ENCODE measurements at regions not wholly inside any gene's neighbourhood (a gene's known extent, or its start where the extent isn't known, plus 50 kb on each side); places are given as distances from the start of the nearest gene placed in this dataset.

DNA sequence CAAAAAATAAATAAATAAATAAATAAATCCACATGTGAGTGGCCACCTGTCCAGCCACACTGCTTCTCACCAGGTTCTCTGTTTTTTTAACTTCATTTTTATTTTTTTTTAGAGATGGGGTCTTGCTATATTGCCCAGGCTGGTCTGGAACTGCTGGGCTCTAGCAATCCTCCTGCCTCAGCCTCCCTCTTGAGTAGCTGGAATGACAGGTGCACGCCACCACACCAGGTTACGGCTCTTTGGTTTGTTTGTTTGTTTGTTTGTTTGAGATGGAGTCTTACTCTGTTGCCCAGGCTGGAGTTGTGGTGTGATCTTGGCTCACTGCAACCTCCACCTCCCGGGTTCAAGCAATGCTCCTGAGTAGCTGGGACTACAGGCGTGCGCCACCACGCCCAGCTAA is 94.5 kb upstream of the CACNA1A start:
- no peak for DNase-seq

DNA sequence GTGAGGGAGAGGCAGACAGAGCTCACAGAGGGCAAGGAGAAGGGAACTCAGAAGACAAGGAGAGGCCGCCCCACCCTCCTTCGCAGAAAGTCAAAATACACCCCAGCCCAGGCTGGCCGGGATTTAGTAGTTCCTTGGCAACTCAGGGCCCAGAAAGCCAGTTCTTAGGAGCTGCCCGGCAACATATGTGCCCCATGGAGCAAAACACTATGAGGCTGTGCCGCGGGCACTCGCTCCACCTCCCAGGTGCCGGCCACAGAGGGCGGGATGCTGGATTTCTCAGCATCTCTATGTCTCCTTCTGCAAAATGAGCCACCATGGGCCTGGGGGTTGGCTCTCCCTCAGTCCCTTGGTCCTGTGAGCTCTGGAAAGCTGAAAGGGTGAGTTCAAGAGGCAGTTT is 93.8 kb upstream of the CACNA1A start:
- DNase-seq: no peak

DNA sequence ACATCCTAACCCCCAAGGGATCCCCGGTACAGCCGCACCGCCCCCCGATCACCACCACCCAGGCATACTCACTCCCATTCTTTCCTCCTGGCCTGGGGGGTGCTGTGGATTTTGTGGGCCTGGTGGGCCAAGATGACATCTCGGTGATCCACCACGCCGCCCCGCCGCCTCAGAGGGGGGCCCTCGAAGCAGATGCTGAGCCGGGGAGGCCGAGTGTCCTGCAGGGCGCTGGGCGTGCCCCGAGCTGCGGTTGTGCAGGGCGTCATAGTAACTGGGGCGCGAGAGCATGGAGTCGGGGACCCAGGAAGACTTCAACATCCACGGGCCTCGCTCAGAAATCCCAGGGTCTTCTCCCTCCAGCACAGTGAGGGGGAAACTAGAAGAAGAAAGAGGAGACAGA is 93.4 kb upstream of the CACNA1A start:
- no peak for DNase-seq

DNA sequence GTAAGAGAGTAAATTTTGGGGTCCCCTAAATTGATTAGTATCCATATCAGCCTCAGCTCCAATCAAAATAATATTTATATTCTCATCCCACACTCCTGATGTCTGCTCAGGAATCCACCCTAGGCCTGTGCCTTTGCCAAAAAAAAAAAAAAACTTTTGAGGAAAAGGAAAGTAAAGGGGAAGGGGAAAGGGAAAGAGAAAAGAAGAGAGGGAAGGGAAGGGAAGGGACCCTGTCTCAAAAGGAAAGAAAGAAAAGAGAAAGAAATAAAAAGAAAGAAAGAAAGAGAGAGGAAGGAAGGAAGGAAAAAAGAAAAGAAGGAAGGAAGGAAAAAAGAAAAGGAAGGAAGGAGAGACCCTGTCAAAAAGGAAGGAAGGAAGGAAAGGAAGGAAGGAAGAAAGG is 91.8 kb upstream of the CACNA1A start:
- DNase-seq: no peak

DNA sequence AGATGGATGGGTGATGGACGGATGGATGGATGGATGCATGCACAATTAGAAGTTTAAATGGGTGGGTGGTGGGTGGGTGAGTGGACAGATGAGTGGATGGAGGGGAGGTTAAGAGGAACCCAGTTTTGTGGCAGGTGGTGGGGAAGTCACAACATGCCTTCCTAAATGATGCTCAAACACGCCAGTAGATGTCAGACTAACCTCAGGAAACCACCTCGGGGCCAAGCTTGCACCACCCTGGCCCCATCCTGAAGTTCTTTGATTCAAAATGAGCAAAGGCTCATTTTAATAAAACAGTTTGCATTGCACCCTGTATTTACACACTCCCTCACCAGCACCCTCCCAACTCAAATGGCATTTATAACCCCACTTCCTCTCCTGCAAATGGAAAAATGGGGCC is 91.4 kb upstream of the CACNA1A start:
- DNase-seq: peak; percentile 37

DNA sequence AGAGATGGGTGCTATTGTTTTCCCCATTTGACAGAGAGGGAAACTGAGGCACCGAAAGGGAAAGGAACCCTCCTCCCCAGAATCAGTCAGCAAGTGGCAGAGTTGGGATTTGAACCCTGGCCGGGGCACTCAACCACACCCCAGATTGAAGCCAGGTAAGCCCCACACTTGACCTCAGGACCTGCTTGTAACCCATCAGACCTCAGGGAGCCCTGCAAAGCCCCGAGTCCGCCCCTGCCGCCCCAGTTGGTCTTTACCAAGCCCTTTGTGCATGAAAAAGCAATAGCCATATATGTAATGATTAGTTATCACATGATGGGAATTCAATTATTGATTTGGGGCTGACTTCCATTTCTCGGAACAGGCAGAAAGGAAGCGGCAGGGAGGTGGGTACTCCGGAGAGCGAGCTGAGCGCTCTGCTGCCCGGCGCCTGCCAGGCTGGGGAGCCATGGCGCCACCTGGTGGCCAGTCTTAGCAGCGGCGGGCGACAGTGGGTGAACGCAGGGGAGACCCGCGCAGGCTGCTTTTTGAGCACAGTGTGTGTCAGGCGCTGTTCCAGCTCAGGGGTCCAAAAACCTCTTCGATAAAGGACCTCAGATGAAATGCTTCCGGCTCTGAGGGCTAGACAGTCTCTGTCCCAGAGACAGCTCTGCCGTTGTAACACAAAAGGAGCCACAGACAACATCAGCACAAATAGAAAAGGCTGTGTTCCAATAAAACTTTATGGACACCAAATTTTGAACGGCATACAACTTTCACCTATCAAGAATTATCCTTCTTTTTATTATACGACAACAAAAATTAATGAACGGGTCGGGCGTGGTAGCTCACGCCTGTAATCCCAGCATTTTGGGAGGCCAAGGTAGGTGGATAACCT is 82.9 kb upstream of the CACNA1A start:
- peak; percentile 85 for DNase-seq

DNA sequence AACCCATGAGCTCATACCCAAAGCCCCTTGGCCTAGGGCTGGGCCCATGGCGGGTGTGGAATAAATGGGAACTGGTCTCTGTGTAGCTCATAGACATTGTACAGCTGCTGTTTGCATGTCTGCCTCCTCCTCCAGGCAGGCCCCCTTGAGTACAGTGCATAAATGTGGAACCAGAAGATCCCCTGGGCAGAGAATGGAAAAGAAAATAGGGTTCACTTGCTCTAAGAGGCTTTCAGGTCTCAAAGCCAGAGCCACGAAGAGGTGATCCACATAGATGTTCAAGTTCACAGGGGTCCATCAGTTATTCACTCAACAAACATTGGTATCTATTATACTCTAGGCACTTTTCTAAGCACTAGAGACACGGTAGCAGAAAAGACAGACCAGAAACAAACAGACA is 79.2 kb upstream of the CACNA1A start:
- DNase-seq: no peak

DNA sequence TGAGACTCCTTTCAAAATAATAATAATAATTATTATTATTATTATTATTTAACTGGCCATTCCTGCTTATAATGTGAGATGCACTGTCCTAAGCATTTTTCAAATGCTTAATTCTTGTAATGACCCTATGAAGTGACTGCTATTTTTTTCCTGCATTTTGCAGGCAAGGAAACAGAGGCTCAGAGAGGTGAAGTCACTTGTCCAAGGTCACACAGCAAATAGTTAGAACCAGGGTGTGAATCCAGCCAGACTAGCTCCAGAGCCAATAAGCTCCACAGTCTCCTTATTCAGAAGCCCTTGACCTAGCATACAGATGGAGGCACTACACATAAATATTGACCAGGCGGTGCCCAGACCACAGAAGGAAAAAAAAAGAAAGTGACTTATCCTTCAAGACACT is 77.5 kb upstream of the CACNA1A start:
- DNase-seq: no peak

DNA sequence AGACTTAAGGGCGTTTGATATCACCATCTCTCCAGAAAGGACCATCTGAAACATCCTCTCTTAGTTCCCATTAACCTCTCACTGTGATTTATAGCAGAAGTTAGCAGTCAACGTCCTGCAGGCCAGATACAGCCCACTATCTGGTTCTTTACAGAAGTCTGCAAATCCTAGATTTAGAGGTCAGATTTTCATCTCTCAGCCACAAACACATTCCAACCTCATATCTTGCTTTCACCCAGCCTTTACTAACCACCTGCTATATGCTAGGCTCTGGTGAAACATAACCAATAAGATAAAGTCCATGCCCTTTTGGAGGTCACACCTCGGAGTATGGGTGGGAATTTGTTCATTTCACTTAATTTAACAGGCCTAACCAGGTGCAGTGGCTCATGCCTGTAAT is 76.8 kb upstream of the CACNA1A start:
- no peak for DNase-seq

DNA sequence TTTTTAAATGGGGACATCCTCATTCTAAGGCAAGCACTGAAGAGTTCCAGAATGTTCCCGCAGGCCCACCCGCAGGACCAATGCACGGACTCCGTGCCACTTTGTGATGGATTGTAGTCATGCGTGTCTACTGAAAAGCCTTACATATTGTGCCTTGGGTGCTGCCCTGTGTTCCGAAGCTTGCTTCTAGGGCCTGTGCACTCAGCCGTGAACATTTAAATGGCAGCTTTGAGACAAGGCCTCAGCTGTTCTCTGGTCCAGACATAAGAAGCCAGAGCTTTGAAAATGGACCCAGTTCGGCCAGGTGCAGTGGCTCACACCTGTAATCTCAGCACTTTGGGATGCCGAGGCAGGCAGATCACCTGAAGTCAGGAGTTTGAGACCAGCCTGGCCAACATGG is 75.3 kb upstream of the CACNA1A start:
- DNase-seq: no peak

DNA sequence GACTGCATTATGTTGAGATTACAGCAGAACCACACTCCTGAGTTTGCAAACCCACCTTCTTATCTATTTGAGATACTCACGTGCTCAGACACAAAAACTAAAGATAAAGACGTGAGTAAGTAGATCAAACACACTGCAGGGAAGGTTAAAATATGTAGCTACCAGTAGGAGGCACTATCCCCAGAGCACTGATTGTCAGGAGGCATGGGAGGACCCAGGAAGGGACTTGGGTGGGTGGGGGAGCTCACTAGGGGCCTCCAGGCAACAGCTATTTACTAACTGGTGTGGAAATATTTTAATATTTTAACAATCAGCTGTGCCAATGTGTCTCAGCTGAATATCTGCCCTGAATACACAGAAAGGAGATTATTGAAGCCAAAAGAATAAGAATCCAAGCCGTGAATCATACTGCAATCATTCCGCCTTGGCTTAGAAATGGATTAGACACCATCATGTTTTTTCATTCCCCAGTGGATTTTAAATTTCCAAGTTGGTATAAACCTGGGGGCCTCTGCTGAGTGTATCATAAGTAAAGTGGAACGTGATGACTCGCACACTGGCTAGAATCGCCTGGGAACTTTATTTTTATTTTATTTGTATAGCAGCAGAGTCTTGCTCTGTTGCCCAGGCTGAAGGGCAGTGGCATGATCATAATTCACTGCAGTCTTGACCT is 73.2 kb upstream of the CACNA1A start:
- DNase-seq: no peak

DNA sequence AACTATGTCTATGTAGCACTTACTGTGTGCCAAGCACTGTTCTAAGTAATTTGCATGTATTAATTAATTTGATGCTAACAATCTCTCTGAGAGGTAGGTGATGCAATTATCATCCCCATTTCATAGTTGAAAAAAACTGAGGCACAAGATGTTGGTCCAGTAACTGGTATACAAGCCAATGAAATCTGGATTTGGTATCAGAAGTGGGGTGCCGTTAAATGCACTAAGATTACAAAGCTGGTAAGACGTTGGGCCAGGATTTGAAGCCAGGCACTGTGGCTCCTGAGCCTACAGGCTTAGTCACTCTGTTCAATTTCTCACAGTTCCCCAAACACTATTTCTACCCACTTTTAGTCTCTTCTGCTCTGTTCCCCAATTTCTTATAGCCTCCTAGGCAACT is 70.4 kb upstream of the CACNA1A start:
- DNase-seq: no peak

DNA sequence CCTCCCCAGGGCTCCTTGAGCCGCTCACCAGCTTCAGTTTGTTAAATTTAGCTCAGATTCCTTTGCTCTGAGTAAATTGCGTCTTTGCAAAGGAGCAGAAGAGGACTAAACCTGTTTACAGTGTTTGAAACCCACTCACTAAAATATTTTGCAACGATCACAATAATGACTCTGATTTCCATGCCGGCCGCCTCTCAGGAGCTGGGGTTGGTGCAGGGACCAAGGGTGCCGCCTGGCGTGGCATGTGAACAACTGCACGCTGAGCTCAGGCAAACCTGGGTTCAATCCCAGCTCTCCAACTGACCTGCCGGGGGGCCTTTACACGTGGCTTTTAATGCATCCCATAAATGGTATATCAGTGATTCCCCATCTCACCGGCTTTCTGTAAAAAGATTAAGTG is 68.7 kb upstream of the CACNA1A start:
- DNase-seq: no peak

DNA sequence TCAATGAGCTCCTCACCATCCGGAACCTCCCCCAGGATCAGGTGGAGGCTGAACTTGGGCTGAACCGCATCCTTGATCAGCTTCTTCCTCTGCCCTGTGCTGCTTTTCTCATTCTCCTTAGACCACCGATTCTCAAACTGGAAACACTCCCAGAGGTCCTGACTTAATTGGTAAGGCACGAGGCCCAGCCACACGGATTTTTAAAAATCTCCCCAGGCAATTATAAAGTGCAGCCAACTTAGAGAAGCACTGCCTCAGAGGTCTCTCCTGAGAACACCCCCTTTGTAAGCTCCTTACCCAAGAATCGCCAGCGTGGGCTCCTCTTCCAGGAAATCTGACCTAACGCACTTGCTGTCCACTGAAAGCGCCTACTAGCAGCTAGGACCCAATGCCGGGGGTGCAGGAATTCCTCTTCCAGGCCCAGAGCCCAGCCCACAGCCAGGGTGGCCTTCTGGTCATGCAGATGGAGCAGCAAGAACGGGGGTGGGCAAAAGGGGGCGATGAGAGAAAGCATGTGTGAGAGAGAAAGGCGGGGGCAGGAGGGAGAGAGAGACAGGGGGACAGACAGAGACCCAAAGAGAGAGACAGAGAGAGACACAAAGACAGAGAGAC is 66.9 kb upstream of the CACNA1A start:
- DNase-seq: no peak

DNA sequence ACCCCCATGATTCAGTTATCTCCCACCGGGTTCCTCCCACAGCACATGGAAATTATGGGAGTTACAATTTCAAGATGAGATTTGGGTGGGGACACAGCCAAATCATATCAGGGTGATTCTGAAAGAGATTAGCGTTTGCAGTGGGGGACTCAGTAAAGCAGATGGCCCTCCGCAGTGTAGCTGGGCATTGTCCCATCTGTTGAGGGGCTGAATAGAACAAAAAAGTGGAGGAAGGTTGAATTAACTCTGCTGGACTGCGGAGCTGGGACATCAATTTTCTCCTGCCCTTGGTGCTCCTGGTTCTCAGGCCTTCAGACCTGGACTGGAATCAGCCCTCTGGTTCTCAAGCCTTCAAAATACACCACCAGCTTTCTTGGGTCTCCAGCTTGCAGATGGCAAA is 55.2 kb upstream of the CACNA1A start:
- DNase-seq: no peak

DNA sequence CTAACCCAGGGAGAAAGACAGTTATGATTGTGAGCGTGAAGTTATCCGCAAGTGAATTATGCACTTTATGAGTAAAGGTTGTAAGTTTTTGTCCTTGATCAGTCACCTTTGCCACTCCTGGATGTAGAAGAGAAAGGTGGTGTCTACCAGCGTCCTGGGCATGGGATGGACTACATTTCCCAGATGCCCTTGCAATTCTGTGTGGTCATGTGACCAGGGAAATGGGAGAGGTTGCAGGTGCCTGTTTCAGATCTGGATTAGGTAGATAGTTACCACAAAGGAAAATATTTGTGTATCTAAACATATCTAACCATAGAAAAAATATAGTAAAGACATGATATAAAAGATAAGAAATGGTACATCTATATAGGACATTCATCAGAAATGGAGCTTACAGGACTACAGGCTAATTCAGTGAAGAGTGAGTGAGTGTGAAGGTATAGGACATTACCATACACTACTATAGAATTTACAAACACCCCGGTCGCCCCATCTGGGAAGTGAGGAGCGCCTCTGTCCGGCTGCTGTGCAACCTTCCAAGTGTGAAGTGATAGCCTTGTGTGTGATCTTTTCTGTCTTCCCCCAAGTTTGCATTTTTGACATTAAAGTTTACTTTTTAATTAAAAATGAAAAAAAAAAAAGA is 51.6 kb upstream of the CACNA1A start:
- no peak for DNase-seq

DNA sequence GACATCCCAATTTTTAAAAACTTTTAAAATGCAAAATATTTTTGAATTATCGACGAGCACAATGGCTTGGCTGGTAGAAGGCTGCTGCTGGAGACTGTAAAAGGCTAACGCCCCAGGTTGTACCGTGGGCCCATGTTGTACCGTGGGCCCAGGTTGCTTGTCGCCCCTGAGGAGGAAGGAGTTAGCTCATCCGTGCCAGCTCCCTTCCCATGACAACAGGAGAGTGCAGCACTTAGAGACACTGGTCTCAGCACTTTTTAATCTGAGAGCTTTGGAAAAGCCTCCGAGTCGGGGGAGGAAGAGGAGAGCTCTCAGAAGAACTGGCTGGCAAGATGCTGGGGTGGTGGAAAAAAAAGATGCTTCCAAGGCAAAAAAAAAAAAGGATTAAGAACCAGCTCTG is 50.3 kb upstream of the CACNA1A start:
- DNase-seq: no peak
